Naive thymus-derived CD4-positive, alpha-beta T cell (primary cell): ENCODE measurements at regions not wholly inside any gene's neighbourhood (a gene's known extent, or its start where the extent isn't known, plus 50 kb on each side); places are given as distances from the start of the nearest gene placed in this dataset.
"Not testable (repeated sequence)": the region's sequence is repeated elsewhere in the genome, so short reads cannot be mapped to it uniquely, and the experiment has no call there.

ENCODE experiments used
- ATAC-seq: fragments of 150-1000 bp; cut with Tn5 transposase; 2 replicates; pipeline ENCODE4 v1.10.0; 2021; ENCODE audit warnings: mild to moderate bottlenecking, moderate library complexity
- CTCF ChIA-PET: fragments of 350-600 bp; sonication (Branson Sonifier 250); formaldehyde crosslinking; loops from one replicate; lab custom pipeline; 2021; ENCODE audit warnings: antibody characterized with exemption; lab: Charles Lee
- POLR2A ChIA-PET: fragments of 350-600 bp; sonication (Branson Sonifier 250); formaldehyde crosslinking; loops from one replicate; lab custom pipeline; 2021; ENCODE audit warnings: antibody characterized with exemption, inconsistent platforms; lab: Charles Lee
- DNase-seq, 9 donors: peaks; one replicate each; pipeline versions ENCODE4 v3.0.0 to v3.0.0-alpha.2; 2020 to 2022; ENCODE audit warnings: mixed read lengths in 1 of 9
- H3K27ac ChIP-seq: one replicate; pipeline ENCODE4 v1.7.0; 2013; ENCODE audit warnings: mild to moderate bottlenecking, low read depth, low read length, moderate library complexity
- H3K27me3 ChIP-seq, 2 donors: one replicate each; pipeline ENCODE4 v1.7.0; 2013; ENCODE audit warnings: low read length in 2 of 2, mild to moderate bottlenecking in 2 of 2, moderate library complexity in 2 of 2; ENCODE audit not compliant: control insufficient read depth in 2 of 2, insufficient read depth in 2 of 2
- H3K36me3 ChIP-seq, 3 experiments: 1 replicate in 2 of 3; 2 replicates in 1 of 3; pipeline ENCODE4 v1.7.0; 2013; ENCODE audit warnings: low read length in 3 of 3, mild to moderate bottlenecking in 3 of 3, moderate library complexity in 1 of 3; ENCODE audit not compliant: insufficient read depth in 3 of 3, control insufficient read depth in 2 of 3
- H3K4me1 ChIP-seq, 2 donors: one replicate each; pipeline ENCODE4 v1.7.0; 2013; ENCODE audit warnings: low read length in 2 of 2, mild to moderate bottlenecking in 2 of 2, moderate library complexity in 1 of 2; ENCODE audit not compliant: control insufficient read depth in 2 of 2, insufficient read depth in 2 of 2
- H3K4me3 ChIP-seq: 2 replicates; pipeline ENCODE4 v1.7.0; 2013; ENCODE audit warnings: mild to moderate bottlenecking, low read length
- H3K9me3 ChIP-seq, 3 experiments: 1 replicate in 2 of 3; 2 replicates in 1 of 3; pipeline ENCODE4 v1.7.0; 2013; ENCODE audit warnings: low read length in 3 of 3; ENCODE audit not compliant: control insufficient read depth in 2 of 3
- H3K27ac Mint-ChIP-seq, 9 donors: one replicate each; pipeline ENCODE4 v1.8.0; 2020 to 2022; ENCODE audit warnings: mixed read lengths in 9 of 9, mild to moderate bottlenecking in 8 of 9, moderate library complexity in 5 of 9, inconsistent platforms in 2 of 9
- H3K27me3 Mint-ChIP-seq, 5 donors: one replicate each; pipeline ENCODE4 v1.8.0; 2021 to 2022; ENCODE audit warnings: mixed read lengths in 5 of 5, mild to moderate bottlenecking in 1 of 5
- H3K36me3 Mint-ChIP-seq, 5 donors: one replicate each; pipeline ENCODE4 v1.8.0; 2020 to 2022; ENCODE audit warnings: mixed read lengths in 5 of 5, mild to moderate bottlenecking in 3 of 5, inconsistent platforms in 1 of 5
- H3K4me1 Mint-ChIP-seq, 7 donors: one replicate each; pipeline ENCODE4 v1.8.0; 2020 to 2022; ENCODE audit warnings: mixed read lengths in 7 of 7, mild to moderate bottlenecking in 3 of 7, inconsistent platforms in 1 of 7
- H3K4me3 Mint-ChIP-seq, 10 donors: one replicate each; pipeline ENCODE4 v1.8.0; 2020 to 2022; ENCODE audit warnings: mild to moderate bottlenecking in 10 of 10, mixed read lengths in 10 of 10, moderate library complexity in 6 of 10, inconsistent platforms in 2 of 10
- H3K9me3 Mint-ChIP-seq, 11 donors: one replicate each; pipeline ENCODE4 v1.8.0; 2020 to 2022; ENCODE audit warnings: mixed read lengths in 11 of 11, mild to moderate bottlenecking in 4 of 11, inconsistent platforms in 1 of 11, moderate library complexity in 1 of 11
- intact Hi-C, 2 donors: fragments of 100-400 bp; cut with micrococcal nuclease; formaldehyde crosslinking; loops; one replicate each; pipeline ENCODE4 v1.15.1; 2023

GRCh38 chr14:27739657-27740156 is 1026.9 kb upstream of the FOXG1 start:
- CTCF ChIA-PET: no interaction called here
- Mint-ChIP-seq H3K4me1 (no peaks in the 10 kb centered on the region), H3K27me3 (no peaks in the 10 kb centered on the region), H3K36me3 (no peaks in the 10 kb centered on the region), H3K9me3 (peaks cover 1 to 31% (median 12%) of the 10 kb centered on the region in 11 donors), H3K4me3 (no peak overlapping the region), H3K27ac (no peak overlapping the region)
- Histone ChIP-seq H3K27ac (no peak overlapping the region), H3K4me1 (no peaks in the 10 kb centered on the region), H3K9me3 (peaks cover 0 to 5% (median 0%) of the 10 kb centered on the region in 3 experiments), H3K36me3 (no peaks in the 10 kb centered on the region), H3K27me3 (no peaks in the 10 kb centered on the region), H3K4me3 (no peak overlapping the region)
- intact Hi-C loops: no loop called here
- ATAC-seq (no peak), DNase-seq (no peak)
- POLR2A ChIA-PET: no interaction called here

- Mint-ChIP-seq H3K4me1 (no peaks in the 10 kb centered on the region), H3K9me3 (peaks cover 0 to 14% (median 4%) of the 10 kb centered on the region in 11 donors), H3K27ac (no peak overlapping the region), H3K4me3 (no peak overlapping the region), H3K36me3 (no peaks in the 10 kb centered on the region), H3K27me3 (no peaks in the 10 kb centered on the region)
- intact Hi-C loops: no loop called here
- Histone ChIP-seq H3K4me3 (no peak overlapping the region), H3K27ac (no peak overlapping the region), H3K27me3 (no peaks in the 10 kb centered on the region), H3K4me1 (no peaks in the 10 kb centered on the region), H3K36me3 (no peaks in the 10 kb centered on the region), H3K9me3 (no peaks in the 10 kb centered on the region)
- DNase-seq: no peak
- POLR2A ChIA-PET: no interaction called here
- CTCF ChIA-PET: no interaction called here
- no peak for ATAC-seq
Measured at GRCh38 chr14:27750114-27750513, 1016.5 kb upstream of the FOXG1 start.

GRCh38 chr14:27757642-27758041 is 1008.9 kb upstream of the FOXG1 start:
- H3K27me3 ChIP-seq, H3K27ac Mint-ChIP-seq, H3K27ac ChIP-seq, H3K4me1 Mint-ChIP-seq, H3K9me3 ChIP-seq, ATAC-seq, CTCF ChIA-PET, H3K27me3 Mint-ChIP-seq, intact Hi-C loops, H3K4me1 ChIP-seq, H3K36me3 Mint-ChIP-seq, DNase-seq, H3K4me3 Mint-ChIP-seq, H3K4me3 ChIP-seq, POLR2A ChIA-PET, H3K36me3 ChIP-seq: not testable (repeated sequence)
- peaks cover 0 to 21% (median 6%) of the 10 kb centered on the region in 11 donors for H3K9me3 Mint-ChIP-seq

GRCh38 chr14:27760367-27760766 is 1006.2 kb upstream of the FOXG1 start:
- H3K4me3 ChIP-seq, H3K9me3 ChIP-seq, ATAC-seq, H3K4me3 Mint-ChIP-seq, H3K27ac Mint-ChIP-seq, H3K27me3 ChIP-seq, H3K4me1 ChIP-seq, H3K27me3 Mint-ChIP-seq, CTCF ChIA-PET, H3K4me1 Mint-ChIP-seq, H3K27ac ChIP-seq, H3K36me3 Mint-ChIP-seq, H3K36me3 ChIP-seq, intact Hi-C loops, POLR2A ChIA-PET, DNase-seq: not testable (repeated sequence)
- peaks cover 5 to 31% (median 14%) of the 10 kb centered on the region in 11 donors for H3K9me3 Mint-ChIP-seq

- CTCF ChIA-PET, H3K27me3 ChIP-seq, H3K36me3 ChIP-seq: not testable (repeated sequence)
Measured at GRCh38 chr14:27799066-27800028, 967.2 kb upstream of the FOXG1 start.

GRCh38 chr14:27817746-27818430 is 948.7 kb upstream of the FOXG1 start:
- H3K27ac Mint-ChIP-seq, intact Hi-C loops, H3K4me3 Mint-ChIP-seq, H3K9me3 ChIP-seq, H3K36me3 ChIP-seq, H3K27me3 Mint-ChIP-seq, DNase-seq, POLR2A ChIA-PET, H3K27me3 ChIP-seq, H3K4me3 ChIP-seq, ATAC-seq, CTCF ChIA-PET, H3K27ac ChIP-seq, H3K36me3 Mint-ChIP-seq, H3K4me1 Mint-ChIP-seq, H3K4me1 ChIP-seq: not testable (repeated sequence)
- peaks cover 4 to 30% (median 9%) of the 10 kb centered on the region in 11 donors for H3K9me3 Mint-ChIP-seq

More at GRCh38 chr14:27799066-27800028, 967.2 kb upstream of the FOXG1 start:
- H3K27me3 Mint-ChIP-seq, H3K4me1 Mint-ChIP-seq, ATAC-seq, H3K4me3 Mint-ChIP-seq, H3K27ac Mint-ChIP-seq, DNase-seq, H3K4me3 ChIP-seq, H3K4me1 ChIP-seq, intact Hi-C loops, H3K36me3 Mint-ChIP-seq, H3K27ac ChIP-seq, H3K9me3 ChIP-seq, POLR2A ChIA-PET: not testable (repeated sequence)
- peaks cover 0 to 31% (median 15%) of the 10 kb centered on the region in 11 donors for H3K9me3 Mint-ChIP-seq
